Neural crest cell (in vitro differentiated cells): ENCODE measurements at regions not wholly inside any gene's neighbourhood (a gene's known extent, or its start where the extent isn't known, plus 50 kb on each side); places are given as distances from the start of the nearest gene placed in this dataset.
A peak's percentile ranks its signal among the peaks of the same experiment; 100 is the strongest.

Experiments used
- DNase-seq: peaks from one replicate; pipeline ENCODE4 v3.0.0; 2021; ENCODE audit warnings: low read depth, mixed read lengths, low spot score
- H3K27ac Mint-ChIP-seq: one replicate; pipeline ENCODE4 v1.8.0; 2021; ENCODE audit warnings: mild to moderate bottlenecking, mixed read lengths; ENCODE audit not compliant: unreplicated experiment
- H3K27me3 Mint-ChIP-seq: 2 replicates; pipeline ENCODE4 v1.8.0; 2021; ENCODE audit warnings: low read depth, mild to moderate bottlenecking, mixed read lengths
- H3K36me3 Mint-ChIP-seq: 2 replicates; pipeline ENCODE4 v1.8.0; 2021; ENCODE audit warnings: low read depth, mild to moderate bottlenecking, mixed read lengths
- H3K4me1 Mint-ChIP-seq: 2 replicates; pipeline ENCODE4 v1.8.0; 2021; ENCODE audit warnings: mixed read lengths
- H3K4me3 Mint-ChIP-seq: one replicate; pipeline ENCODE4 v1.8.0; 2021; ENCODE audit warnings: mild to moderate bottlenecking, mixed read lengths
- H3K9me3 Mint-ChIP-seq: 2 replicates; pipeline ENCODE4 v1.8.0; 2021; ENCODE audit warnings: mixed read lengths
- CTCF ChIP-seq: fragments of 200-600 bp; sonication (generic); conservative IDR thresholded peaks from 2 replicates; pipeline ENCODE4 v1.5.0; 2021; ENCODE audit warnings: antibody characterized with exemption, mild to moderate bottlenecking

- peaks cover 15% of the 10 kb centered on the region for H3K4me1 Mint-ChIP-seq
- H3K36me3 Mint-ChIP-seq = no peaks in the 10 kb centered on the region
- no peak overlapping the region for H3K4me3 Mint-ChIP-seq
- TF ChIP-seq CTCF = no peak
- H3K27ac Mint-ChIP-seq = no peak overlapping the region
- DNase-seq = no peak
- no peaks in the 10 kb centered on the region for H3K27me3 Mint-ChIP-seq
- no peaks in the 10 kb centered on the region for H3K9me3 Mint-ChIP-seq
Measured at GRCh38 chr15:95921404-95921803, 409.1 kb upstream of the NR2F2 start.

DNA sequence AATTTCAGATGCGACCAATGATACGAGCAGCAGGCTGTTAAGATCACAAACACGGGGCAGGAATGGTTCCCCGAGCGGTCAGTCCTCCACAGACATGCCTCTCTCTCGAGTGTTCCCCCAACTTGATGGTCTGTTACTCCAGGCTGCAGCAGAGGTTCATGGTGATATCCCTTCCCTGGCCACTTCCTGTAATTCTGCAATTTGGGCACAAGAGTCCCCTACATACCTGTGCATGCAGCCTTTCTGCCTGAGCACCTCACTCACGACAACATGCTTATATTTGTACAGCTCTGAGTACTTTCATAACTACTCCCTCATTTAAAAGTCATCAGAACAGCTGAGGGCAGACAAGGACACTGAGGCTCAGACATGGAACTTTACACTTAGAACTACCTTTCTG, 408.1 kb upstream of the NR2F2 start:
- DNase-seq = no peak
- H3K4me3 Mint-ChIP-seq = no peak overlapping the region
- peaks cover 15% of the 10 kb centered on the region for H3K4me1 Mint-ChIP-seq
- H3K9me3 Mint-ChIP-seq = no peaks in the 10 kb centered on the region
- no peaks in the 10 kb centered on the region for H3K27me3 Mint-ChIP-seq
- no peak for TF ChIP-seq CTCF
- H3K36me3 Mint-ChIP-seq = no peaks in the 10 kb centered on the region
- H3K27ac Mint-ChIP-seq = no peak overlapping the region

GRCh38 chr15:95923792-95924191, 406.7 kb upstream of the NR2F2 start:
- no peak for DNase-seq
- Mint-ChIP-seq H3K27ac (no peak overlapping the region), H3K4me3 (no peak overlapping the region), H3K9me3 (no peaks in the 10 kb centered on the region), H3K36me3 (peaks cover 4% of the 10 kb centered on the region), H3K4me1 (peaks cover 10% of the 10 kb centered on the region), H3K27me3 (no peaks in the 10 kb centered on the region)
- TF ChIP-seq CTCF = no peak

DNA sequence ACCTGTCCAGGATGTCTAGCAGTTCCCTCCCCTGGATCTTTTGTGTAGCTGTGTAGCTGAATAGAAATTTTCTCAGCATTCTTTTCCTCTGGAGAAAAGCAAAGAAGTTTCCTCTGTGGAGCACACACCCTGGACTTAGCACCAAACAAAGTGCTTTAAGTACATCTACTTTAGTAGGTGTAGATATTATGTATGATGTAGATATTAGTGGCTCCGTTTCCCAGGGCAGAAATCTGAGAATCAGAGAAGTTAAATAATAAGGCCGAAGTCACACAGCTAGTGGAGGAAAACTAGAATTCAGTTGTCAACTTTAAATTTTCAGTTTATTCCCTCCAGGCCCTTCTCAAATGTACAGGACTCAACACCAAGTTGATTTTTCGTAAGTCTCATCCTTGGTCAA, 401.7 kb upstream of the NR2F2 start:
- Mint-ChIP-seq H3K9me3 (peaks cover 2% of the 10 kb centered on the region), H3K27ac (no peak overlapping the region), H3K4me3 (no peak overlapping the region), H3K4me1 (peaks cover 6% of the 10 kb centered on the region), H3K27me3 (no peaks in the 10 kb centered on the region), H3K36me3 (peaks cover 4% of the 10 kb centered on the region)
- no peak for TF ChIP-seq CTCF
- DNase-seq = no peak

- H3K9me3 Mint-ChIP-seq = peaks cover 2% of the 10 kb centered on the region
- H3K4me1 Mint-ChIP-seq = peaks cover 6% of the 10 kb centered on the region
- peak overlapping the region; percentile 3 for H3K27ac Mint-ChIP-seq
- no peak for TF ChIP-seq CTCF
- no peak overlapping the region for H3K4me3 Mint-ChIP-seq
- no peak for DNase-seq
- peaks cover 5% of the 10 kb centered on the region for H3K36me3 Mint-ChIP-seq
- H3K27me3 Mint-ChIP-seq = no peaks in the 10 kb centered on the region
Measured at GRCh38 chr15:95929232-95929846, 401.2 kb upstream of the NR2F2 start.
